Epithelial cell of esophagus (primary cell): ENCODE measurements at regions not wholly inside any gene's neighbourhood (a gene's known extent, or its start where the extent isn't known, plus 50 kb on each side); places are given as distances from the start of the nearest gene placed in this dataset.

Source experiments
- DNase-seq: peaks from one replicate; pipeline ENCODE4 v3.0.0; 2010; ENCODE audit warnings: low read depth
- H3K4me3 ChIP-seq: 2 replicates; pipeline ENCODE4 v1.5.1; 2011; ENCODE audit warnings: mild to moderate bottlenecking, low read length, control low read depth
- TF ChIP-seq, protein P1 (sequence below): IDR thresholded peaks from 2 replicates; pipeline ENCODE4 v1.5.1; 2011; ENCODE audit warnings: low read depth, mild to moderate bottlenecking, low read length, control low read depth, inconsistent platforms; ENCODE audit not compliant: insufficient read depth; ENCODE audit errors: missing control alignments

DNA sequence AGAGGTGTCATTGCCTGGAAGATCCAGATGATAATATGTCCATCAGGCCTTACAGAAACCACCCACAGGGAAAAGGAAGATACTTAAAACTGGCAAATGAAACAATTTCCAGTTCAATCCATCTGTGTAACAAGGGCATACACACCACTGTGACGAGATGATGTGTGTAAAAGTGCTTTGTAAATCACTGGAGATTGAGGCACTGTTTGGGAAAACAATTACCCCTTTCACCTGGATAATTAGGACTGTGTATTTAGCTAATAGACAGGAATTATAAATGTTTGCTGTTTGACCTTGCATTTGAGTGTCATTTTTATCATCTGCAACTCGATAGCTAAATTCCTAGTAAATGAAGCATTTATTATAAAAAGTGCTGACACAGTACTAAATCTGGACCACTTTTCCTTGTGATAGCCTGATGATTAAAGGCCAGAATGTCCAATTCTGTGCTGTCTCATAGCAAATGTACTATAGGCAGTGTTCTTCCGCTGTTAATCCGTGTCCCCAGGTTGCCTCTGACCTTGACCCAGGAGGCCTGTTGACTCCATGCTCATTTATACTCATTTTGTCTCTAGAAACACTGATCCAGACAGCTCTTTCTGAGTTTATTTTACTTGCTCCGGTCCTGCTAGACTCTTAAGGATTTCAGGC is 105.8 kb downstream of the LACC1 start:
- H3K4me3 ChIP-seq, result no peak overlapping the region
- no peak for DNase-seq
- TF ChIP-seq, protein P1, sequence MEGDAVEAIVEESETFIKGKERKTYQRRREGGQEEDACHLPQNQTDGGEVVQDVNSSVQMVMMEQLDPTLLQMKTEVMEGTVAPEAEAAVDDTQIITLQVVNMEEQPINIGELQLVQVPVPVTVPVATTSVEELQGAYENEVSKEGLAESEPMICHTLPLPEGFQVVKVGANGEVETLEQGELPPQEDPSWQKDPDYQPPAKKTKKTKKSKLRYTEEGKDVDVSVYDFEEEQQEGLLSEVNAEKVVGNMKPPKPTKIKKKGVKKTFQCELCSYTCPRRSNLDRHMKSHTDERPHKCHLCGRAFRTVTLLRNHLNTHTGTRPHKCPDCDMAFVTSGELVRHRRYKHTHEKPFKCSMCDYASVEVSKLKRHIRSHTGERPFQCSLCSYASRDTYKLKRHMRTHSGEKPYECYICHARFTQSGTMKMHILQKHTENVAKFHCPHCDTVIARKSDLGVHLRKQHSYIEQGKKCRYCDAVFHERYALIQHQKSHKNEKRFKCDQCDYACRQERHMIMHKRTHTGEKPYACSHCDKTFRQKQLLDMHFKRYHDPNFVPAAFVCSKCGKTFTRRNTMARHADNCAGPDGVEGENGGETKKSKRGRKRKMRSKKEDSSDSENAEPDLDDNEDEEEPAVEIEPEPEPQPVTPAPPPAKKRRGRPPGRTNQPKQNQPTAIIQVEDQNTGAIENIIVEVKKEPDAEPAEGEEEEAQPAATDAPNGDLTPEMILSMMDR, result no peak

DNA sequence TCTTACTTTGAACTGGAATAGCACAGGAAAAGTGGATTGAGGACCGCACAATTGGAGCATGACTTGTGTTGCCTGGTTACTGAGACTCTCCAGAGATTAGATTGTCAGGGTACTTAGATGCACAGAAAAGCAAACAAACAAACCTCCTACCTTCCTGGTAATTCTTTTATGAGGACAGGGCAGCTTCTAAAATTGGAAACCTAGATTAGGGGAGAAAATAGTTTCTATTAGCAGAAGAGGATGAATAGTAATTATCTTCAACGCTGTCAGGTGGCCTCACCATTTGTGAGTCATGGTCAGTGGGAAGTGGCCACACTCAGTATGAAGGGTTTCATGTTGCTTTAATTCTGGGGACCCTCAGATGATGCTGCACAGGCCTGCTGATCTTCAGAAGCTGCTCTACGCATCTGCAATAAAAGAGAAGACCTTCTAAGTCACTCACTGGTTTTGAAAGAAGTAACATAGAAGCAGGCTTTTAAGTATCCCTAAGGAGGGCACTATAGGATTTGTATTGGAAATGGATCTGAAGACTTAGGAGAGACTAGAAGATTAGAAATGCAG is 106.8 kb downstream of the LACC1 start:
- no peak overlapping the region for H3K4me3 ChIP-seq
- DNase-seq, result no peak
- TF ChIP-seq, protein P1, result no peak

DNA sequence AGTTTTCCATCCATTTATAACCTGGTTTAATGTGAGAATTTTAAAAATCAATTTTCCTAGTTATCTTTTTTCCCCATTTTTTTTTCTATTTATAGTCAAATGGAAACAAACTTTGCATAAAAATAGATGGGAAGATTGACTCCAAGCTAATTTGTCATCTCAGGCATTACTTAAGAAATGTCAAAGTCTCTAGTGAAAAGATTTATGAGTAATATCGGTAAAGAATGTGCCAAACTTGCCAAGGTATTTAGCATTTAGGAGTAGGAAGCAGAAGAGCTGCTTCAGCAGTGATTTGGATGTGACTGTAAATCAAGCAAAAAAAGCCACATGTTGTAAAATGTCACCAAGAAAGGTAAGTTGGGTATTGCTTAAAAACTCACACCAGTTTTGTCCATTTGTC is 108.6 kb downstream of the LACC1 start:
- TF ChIP-seq, protein P1, result no peak
- no peak overlapping the region for H3K4me3 ChIP-seq
- DNase-seq, result peak; percentile 49

DNA sequence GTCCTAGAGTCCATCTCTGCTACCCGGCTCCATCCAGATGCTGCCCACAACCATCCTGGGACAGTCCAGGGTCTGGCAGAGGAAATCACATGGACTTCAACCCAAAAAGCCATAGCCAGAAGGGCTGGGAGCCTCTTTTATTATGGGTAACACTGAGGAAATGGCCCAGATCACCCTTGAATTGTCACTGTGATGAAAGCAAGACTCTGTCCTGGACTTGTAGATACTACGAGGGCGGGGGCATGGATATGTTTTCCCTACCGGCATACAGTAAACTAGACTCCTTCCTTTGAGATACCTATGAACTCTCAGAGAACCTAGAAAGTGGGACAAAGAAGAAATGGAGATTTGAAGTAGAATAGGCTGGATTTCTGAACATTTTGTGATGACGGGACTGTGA is 110.3 kb downstream of the LACC1 start:
- no peak overlapping the region for H3K4me3 ChIP-seq
- DNase-seq, result no peak
- TF ChIP-seq, protein P1, result no peak

DNA sequence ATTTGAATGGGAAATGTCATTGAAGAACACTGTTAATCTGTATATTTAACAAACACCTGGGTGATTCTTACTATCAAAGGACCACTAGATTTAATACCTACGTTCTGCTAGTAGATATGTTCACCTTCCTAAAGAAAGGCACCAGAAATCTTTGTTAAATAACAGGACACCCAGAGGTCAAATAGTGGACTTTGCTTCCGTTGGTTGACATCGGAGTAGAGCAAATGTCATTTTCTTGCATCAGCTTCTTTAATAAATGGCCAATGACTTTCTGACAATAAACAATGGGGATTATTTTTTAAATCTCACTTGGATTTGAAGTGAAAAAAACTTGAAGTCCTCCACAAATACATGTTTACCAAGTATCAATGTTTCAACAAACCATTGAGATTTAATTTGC is 111.1 kb downstream of the LACC1 start:
- no peak for DNase-seq
- TF ChIP-seq, protein P1, result no peak
- no peak overlapping the region for H3K4me3 ChIP-seq

DNA sequence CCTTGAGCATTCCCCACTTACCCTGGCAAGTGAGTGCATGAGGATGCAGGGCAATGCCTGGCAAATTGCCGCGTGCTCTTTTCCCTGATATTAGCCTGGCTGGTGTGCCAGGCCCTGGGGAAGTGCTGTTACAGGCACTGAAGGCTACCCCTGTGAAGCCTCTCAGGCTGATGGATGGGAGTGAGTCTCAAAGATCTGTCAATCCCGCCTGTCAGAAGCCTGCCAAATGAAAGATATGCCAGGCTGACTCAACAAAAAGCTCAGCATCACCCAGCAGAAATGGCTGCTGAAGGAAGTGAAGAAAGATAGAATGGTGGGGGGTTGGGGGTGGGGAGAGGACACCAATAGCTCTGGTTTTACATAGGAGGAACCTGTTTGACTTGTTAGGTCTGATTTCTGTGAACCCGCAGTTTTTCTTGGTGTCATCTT is 112.1 kb downstream of the LACC1 start:
- TF ChIP-seq, protein P1, result no peak
- H3K4me3 ChIP-seq, result no peak overlapping the region
- DNase-seq, result peak; percentile 58

DNA sequence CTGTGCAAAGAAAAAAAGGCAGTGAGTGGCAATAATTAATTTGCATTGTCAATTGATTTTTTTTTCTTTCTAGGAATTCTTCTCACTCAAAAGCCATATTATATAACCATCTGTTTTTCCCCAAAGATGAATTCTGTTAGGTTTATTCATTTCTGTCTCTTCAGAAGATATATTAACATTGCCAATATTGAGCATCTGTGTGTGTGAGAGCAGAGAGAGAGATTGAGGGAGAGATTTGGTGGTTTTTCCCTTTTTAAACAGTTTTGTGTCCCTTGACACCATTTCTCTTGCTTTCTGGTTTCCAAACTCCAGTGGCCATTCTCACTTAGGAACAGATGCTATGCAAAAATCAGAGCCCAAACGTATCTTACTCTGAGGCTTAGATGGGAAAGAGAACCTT is 112.5 kb downstream of the LACC1 start:
- TF ChIP-seq, protein P1, result no peak
- DNase-seq, result no peak
- H3K4me3 ChIP-seq, result no peak overlapping the region
